VCaP (cell line): ENCODE measurements at regions not wholly inside any gene's neighbourhood (a gene's known extent, or its start where the extent isn't known, plus 50 kb on each side); places are given as distances from the start of the nearest gene placed in this dataset.

Experiments used
- H3K27ac ChIP-seq: fragments of 450-650 bp; 2 replicates; pipeline ENCODE4 v1.5.1; 2017
- CTCF ChIP-seq: fragments of 450-650 bp; conservative IDR thresholded peaks from 2 replicates; pipeline ENCODE4 v1.5.1; 2017; ENCODE audit warnings: mild to moderate bottlenecking, moderate library complexity

DNA sequence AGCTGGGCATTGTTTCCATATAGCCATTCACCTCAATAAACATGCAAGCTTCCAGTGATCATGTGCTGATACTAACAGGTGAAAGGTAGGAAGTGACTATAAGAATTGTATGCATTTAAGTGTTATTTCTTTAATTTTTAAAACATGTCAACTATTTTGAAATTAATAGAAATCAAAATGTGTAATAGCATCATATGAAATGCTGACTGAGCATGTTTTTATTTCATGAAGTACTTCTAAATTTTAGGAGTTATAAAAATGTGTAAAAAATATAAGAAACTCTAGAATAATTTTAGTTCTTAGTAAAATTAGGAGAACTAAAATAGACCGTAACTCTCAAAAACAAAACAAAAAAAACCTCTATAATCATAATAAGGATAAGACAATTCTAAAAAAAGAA is 229.3 kb upstream of the ARPP21 start:
- TF ChIP-seq CTCF: no peak
- H3K27ac ChIP-seq: no peak overlapping the region

DNA sequence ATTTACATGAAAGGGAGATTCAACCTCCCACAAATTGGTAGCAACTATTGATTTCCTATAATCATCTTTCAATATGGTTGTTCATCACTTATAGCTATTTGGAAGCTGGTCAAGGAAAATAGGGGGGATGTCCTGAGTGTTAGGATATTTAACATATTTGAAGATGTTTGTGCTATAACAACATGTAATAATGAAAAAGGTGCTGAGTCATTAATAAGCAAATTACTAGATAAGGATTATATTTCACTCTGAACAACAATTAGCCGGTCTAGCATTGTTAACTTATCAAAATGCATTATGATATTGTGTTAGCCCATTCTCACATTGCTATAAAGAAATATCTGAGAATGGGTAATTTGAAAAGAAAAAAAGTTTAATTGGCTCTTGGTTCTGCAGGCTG is 225.8 kb upstream of the ARPP21 start:
- no peak for TF ChIP-seq CTCF
- no peak overlapping the region for H3K27ac ChIP-seq

DNA sequence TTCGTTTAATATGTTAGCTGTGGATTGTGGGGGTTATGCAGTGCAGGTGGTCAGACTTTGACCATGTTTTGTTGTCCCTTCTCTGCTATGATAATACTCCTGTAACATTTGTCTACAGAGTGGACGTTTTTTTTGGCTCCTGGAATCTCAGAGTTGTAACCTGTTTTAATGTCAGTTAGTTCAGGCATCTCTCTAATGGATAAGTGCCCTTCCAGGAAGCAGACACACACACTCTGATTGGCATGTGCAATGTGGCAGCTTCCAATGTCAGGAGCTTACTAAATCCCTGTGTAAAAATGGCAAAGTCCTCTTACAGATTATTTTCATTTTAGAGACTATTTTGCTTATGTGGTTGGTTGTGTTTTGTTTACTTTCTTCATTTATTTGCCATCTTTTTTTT is 222.2 kb upstream of the ARPP21 start:
- no peak overlapping the region for H3K27ac ChIP-seq
- TF ChIP-seq CTCF: no peak

DNA sequence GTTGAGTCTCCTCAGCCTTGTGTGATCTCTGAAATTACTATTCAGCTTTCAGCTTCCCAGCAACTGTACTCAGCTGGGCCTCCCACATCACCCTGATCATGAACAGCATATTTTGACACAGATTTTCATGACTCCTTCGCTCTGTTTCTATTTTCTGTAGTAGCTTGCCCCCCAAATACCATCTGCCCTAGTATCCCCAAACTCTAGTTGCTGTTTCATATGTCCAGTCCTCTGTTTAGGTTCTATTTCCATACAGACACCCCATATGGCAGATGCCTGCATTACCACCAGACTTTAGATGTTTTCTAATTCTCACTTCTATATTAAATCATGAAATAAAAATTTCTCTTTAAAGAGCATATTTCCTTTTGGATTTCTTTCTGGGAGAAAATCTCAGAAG is 217.2 kb upstream of the ARPP21 start:
- no peak for TF ChIP-seq CTCF
- no peak overlapping the region for H3K27ac ChIP-seq

DNA sequence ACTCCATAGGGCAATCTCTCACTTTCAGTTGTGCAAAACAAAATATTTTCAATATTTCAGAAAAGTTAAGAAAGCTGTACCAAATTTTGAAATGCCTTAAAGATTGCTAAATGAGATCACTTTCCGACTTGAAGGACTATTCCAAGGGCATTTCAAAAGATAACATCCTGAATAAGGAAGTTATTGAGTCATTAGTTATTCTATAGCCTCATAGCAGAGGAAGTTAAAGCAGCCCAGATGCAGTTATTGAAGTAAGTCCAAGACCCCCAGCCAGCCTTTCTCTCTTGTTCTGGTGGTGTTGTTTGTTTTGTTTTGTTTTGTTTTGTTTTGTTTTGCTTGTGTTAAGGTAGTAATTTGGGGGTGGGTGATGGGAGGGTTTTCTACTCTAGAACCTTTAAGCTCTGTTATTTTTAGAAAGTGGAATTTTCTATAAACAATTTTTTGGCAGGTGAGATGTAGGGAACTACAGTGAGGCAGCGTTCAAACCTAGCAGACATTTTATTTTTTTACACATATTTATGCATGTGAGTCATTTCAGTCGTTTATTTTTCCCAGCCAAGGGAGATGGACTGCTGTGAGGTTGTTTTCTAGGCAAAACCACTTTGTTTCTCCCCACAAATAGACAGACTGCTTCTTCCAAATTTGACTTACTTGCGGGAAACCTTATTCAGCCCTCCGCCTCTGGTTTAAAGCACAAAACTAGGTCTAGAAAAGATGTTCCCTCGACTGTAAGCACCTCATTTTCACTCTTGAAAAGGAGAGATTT is 216.3 kb upstream of the ARPP21 start:
- TF ChIP-seq CTCF: no peak
- no peak overlapping the region for H3K27ac ChIP-seq

DNA sequence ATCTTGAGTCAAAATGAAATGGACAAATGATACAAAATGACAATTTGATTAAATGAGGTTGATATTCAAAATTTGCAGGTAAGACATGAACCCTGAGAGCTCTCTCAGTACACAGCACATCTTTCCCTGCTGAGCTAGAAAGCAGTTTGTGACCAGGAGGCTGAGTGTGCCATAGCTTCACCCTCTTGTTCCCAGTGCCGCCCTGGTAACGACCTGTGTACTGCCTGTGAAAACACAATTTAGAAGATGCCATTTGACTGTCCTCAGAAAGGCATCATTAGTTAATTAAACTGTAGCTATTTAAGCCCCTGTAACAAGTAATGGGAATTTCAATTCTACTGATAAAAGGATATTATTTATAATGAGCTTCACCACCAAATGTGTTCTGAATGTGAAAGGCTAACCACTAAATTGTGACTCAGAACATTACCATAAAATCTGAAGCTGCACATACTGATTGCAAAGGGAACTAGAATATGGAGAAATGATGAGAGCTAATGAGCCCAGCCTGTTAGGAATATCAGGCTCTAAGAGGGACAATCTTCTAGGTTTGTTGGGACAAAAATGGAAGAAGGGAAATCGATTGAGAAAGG is 212.9 kb upstream of the ARPP21 start:
- no peak for TF ChIP-seq CTCF
- H3K27ac ChIP-seq: no peak overlapping the region

DNA sequence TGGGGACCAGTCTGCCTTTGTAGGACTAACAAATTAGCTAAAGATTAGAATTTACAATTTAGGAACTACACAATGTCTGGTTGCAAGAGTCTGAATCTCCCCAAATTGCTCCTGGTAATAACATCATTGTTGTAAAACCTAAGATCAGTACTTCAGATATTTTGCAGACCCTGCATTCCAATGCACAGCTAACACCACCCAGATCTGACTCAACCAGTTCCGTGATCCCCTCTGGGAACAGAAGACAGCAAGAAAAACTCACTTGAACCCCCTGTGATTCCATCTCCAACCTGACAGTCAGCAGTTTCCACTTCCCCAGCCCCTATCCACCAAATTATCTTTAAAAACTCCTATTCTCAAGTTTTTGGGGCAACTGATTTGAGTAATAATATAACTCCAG is 201.9 kb upstream of the ARPP21 start:
- TF ChIP-seq CTCF: no peak
- no peak overlapping the region for H3K27ac ChIP-seq
